Transverse colon (tissue), 4 donors: ENCODE measurements at regions not wholly inside any gene's neighbourhood (a gene's known extent, or its start where the extent isn't known, plus 50 kb on each side); places are given as distances from the start of the nearest gene placed in this dataset.

Source experiments
- DNase-seq: peaks from one replicate; pipeline ENCODE4 v3.0.0-alpha.2; 2019
- H3K27ac ChIP-seq, 4 donors: fragments of 200-600 bp; sonication (generic); 2 replicates each; pipeline ENCODE4 v1.5.1; 2016 to 2018; ENCODE audit warnings: inconsistent platforms in 4 of 4
- H3K27me3 ChIP-seq: fragments of 200-600 bp; sonication (generic); 2 replicates; pipeline ENCODE4 v1.5.1; 2017; ENCODE audit warnings: inconsistent platforms
- H3K36me3 ChIP-seq, 4 donors: fragments of 200-600 bp; sonication (generic); 2 replicates each; pipeline ENCODE4 v1.5.1; 2017 to 2019; ENCODE audit warnings: inconsistent platforms in 4 of 4
- H3K4me1 ChIP-seq, 4 donors: fragments of 200-600 bp; sonication (generic); 2 replicates each; pipeline ENCODE4 v1.5.1; 2017 to 2020; ENCODE audit warnings: inconsistent platforms in 4 of 4
- H3K4me3 ChIP-seq, 4 donors: fragments of 200-600 bp; sonication (generic); 1 replicate in 1 of 4; 2 replicates in 3 of 4; pipeline versions ENCODE4 v1.5.1 to v1.6.1; 2017 to 2019; ENCODE audit warnings: inconsistent platforms in 4 of 4
- H3K9me3 ChIP-seq, 2 donors: fragments of 200-600 bp; sonication (generic); 2 replicates each; pipeline ENCODE4 v1.5.1; 2017 to 2019; ENCODE audit warnings: inconsistent platforms in 2 of 2
- CTCF ChIP-seq, 5 experiments: fragments of 200-600 bp in 3 of 5; fragments of 450-650 bp in 2 of 5; sonication (generic) in 3 of 5; IDR thresholded peaks; 1 replicate in 2 of 5; 2 replicates in 3 of 5; pipeline ENCODE4 v1.5.1; 2016 to 2017; ENCODE audit warnings: antibody characterized with exemption in 5 of 5, inconsistent platforms in 3 of 5, mild to moderate bottlenecking in 2 of 5, moderate library complexity in 1 of 5
- EP300 ChIP-seq: sonication (generic); formaldehyde crosslinking; IDR thresholded peaks from one replicate; pipeline ENCODE4 v1.6.1; 2017; ENCODE audit warnings: antibody characterized with exemption, low read depth
- POLR2A ChIP-seq: fragments of 450-650 bp; IDR thresholded peaks from one replicate; pipeline ENCODE4 v1.6.1; 2016; ENCODE audit warnings: antibody characterized with exemption, mild to moderate bottlenecking, moderate library complexity
- POLR2AphosphoS5 ChIP-seq, 3 donors: sonication (generic); formaldehyde crosslinking; IDR thresholded peaks; one replicate each; pipeline ENCODE4 v1.6.1; 2016; ENCODE audit warnings: antibody characterized with exemption in 3 of 3
- WGBS, 2 donors: methylation state at CpG; one replicate each; pipeline ENCODE4 v1.1.5; 2018; ENCODE audit warnings: low coverage in 1 of 2; 5-methylcytosine and 5-hydroxymethylcytosine counted together
- in situ Hi-C, 4 donors: fragments of 200-750 bp; cut with MboI; loops; one replicate each; pipeline versions ENCODE4 v1.15.0 to v1.15.1; 2017; ENCODE audit warnings: low sequenced_read_pairs in 3 of 4, low pct_ligation_motif_present in 1 of 4, low pct_unique_long_range_greater_than_20kb in 1 of 4
- intact Hi-C: fragments of 100-400 bp; cut with DNase I; formaldehyde crosslinking; loops from one replicate; pipeline ENCODE4 v1.15.1; 2023; ENCODE audit warnings: low total_unique reads

DNA sequence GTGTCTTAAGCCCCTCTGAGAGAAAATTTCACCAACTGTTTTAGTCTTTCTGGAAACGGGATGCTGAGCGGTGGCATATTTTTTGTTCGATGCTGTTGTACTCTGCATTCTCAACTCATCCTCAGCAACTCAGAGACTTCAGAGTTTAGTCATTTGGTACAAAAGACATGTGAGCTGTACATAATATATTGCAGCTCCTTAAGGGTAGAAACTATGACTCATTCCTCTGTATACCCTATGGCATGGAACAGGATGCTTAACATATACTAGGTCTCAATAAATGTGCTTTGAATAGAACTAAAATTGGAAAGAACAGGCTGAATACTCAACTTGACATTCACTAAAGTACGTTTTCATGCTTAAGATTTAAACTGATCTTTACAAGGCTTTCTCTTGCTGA lies 130.5 kb upstream of the SLITRK2 start:
- in situ Hi-C loops (no loop called here), intact Hi-C loops (no loop called here)
- 67 to 79% methylated on average over 1 to 4 of the region's 4 CpGs for WGBS, 2 donors
- Histone ChIP-seq H3K4me3 (no peak overlapping the region), H3K9me3 (no peaks in the 10 kb centered on the region), H3K36me3 (no peaks in the 10 kb centered on the region), H3K27me3 (no peaks in the 10 kb centered on the region), H3K4me1 (no peaks in the 10 kb centered on the region), H3K27ac (no peak overlapping the region)
- DNase-seq, result no peak
- no peak for TF ChIP-seq CTCF (IDR thresholded peaks at IDR 0.05)
- TF ChIP-seq EP300, result no peak
- no peak for TF ChIP-seq POLR2A
- TF ChIP-seq POLR2AphosphoS5 (IDR thresholded peaks at IDR 0.05), result no peak

GRCh38 chrX:145687707-145688106 lies 129.9 kb upstream of the SLITRK2 start:
- no peak for TF ChIP-seq CTCF (IDR thresholded peaks at IDR 0.05)
- TF ChIP-seq POLR2AphosphoS5 (IDR thresholded peaks at IDR 0.05), result no peak
- TF ChIP-seq POLR2A, result no peak
- no peak for TF ChIP-seq EP300
- WGBS, 2 donors, result 60% methylated on average over 1 of the region's 1 CpG; no CpG with 5 or more reads in 1 of the 2 donors

DNA sequence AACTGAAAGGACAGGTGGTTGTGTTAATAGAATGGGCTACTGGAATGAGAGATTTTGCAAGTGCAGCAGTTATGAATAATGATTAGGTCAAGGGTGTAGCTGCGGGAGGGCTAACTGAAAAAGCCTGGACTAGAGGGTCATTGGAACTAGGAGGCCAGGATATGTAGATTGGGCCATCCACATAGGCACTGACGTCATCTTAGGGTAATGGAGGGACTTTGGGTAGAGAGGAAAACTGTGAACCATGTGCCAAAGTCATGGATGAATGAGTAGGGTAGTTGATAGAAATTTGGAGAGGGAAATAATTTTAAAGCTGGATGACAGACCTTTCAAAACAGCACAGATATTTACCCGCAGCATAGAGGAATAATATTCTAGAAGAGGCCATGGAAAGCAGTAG lies 123.6 kb upstream of the SLITRK2 start:
- Histone ChIP-seq H3K27me3 (no peaks in the 10 kb centered on the region), H3K9me3 (no peaks in the 10 kb centered on the region), H3K27ac (no peak overlapping the region), H3K4me3 (no peak overlapping the region), H3K4me1 (no peaks in the 10 kb centered on the region), H3K36me3 (no peaks in the 10 kb centered on the region)
- TF ChIP-seq CTCF (IDR thresholded peaks at IDR 0.05) (no peak), POLR2A (no peak), EP300 (no peak), POLR2AphosphoS5 (IDR thresholded peaks at IDR 0.05) (no peak)
- WGBS, 2 donors, result 55 to 100% methylated on average over 1 to 3 of the region's 3 CpGs
- intact Hi-C loops (no loop called here), in situ Hi-C loops (no loop called here)
- DNase-seq, result no peak

More at GRCh38 chrX:145687707-145688106, 129.9 kb upstream of the SLITRK2 start:
- H3K9me3 ChIP-seq, result no peaks in the 10 kb centered on the region
- no peaks in the 10 kb centered on the region for H3K36me3 ChIP-seq
- intact Hi-C loops, result no loop called here
- no peak overlapping the region for H3K4me3 ChIP-seq
- H3K27me3 ChIP-seq, result no peaks in the 10 kb centered on the region
- no peak for DNase-seq
- no peaks in the 10 kb centered on the region for H3K4me1 ChIP-seq
- in situ Hi-C loops, result no loop called here
- no peak overlapping the region for H3K27ac ChIP-seq

- no peak for TF ChIP-seq POLR2AphosphoS5 (IDR thresholded peaks at IDR 0.05)
- no peak for TF ChIP-seq CTCF (IDR thresholded peaks at IDR 0.05)
- TF ChIP-seq EP300, result no peak
- no peak for TF ChIP-seq POLR2A
- DNase-seq, result no peak
- in situ Hi-C loops, result no loop called here
Observed at GRCh38 chrX:145715641-145716138, 101.9 kb upstream of the SLITRK2 start.

More at GRCh38 chrX:145715641-145716138, 101.9 kb upstream of the SLITRK2 start:
- H3K9me3 ChIP-seq, result no peaks in the 10 kb centered on the region
- H3K4me1 ChIP-seq, result no peaks in the 10 kb centered on the region
- H3K27ac ChIP-seq, result no peak overlapping the region
- intact Hi-C loops, result no loop called here
- no peaks in the 10 kb centered on the region for H3K36me3 ChIP-seq
- 50% methylated on average over 5 of the region's 5 CpGs; no CpG with 5 or more reads in 1 of the 2 donors for WGBS, 2 donors
- no peaks in the 10 kb centered on the region for H3K27me3 ChIP-seq
- no peak overlapping the region for H3K4me3 ChIP-seq
